ENCODE measurements at regions not wholly inside any gene's neighbourhood (a gene's known extent, or its start where the extent isn't known, plus 50 kb on each side); places are given as distances from the start of the nearest gene placed in this dataset.

DNA sequence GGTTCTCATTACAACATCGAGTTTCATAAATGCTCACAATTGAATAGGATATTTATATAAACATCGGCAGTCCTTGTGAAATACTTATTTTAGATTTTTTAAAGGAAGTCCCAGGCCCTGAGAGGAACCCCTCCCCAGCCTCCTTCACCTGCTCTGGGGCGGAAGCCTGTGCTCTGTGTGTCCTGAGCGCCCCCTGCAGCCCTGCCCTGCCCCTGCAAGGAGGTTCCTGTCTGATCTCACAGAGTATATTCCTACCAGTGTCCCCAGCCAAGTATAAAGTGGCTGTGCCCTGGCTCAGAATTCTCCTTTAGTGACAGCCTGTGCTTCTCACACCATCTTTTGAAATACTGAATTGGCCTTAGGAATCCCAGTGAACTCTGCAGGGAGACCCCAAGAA, 659.5 kb downstream of the TMEM121 start:
- TF ChIP-seq CTCF (IDR thresholded peaks at IDR 0.05) (peak in 3 of 12 donors; percentile 5 to 25 (median 9)), POLR2A (IDR thresholded peaks at IDR 0.05) (no peak)

Data from heart left ventricle (tissue), 13 donors.